ENCODE measurements at regions not wholly inside any gene's neighbourhood (a gene's known extent, or its start where the extent isn't known, plus 50 kb on each side); places are given as distances from the start of the nearest gene placed in this dataset.

DNA sequence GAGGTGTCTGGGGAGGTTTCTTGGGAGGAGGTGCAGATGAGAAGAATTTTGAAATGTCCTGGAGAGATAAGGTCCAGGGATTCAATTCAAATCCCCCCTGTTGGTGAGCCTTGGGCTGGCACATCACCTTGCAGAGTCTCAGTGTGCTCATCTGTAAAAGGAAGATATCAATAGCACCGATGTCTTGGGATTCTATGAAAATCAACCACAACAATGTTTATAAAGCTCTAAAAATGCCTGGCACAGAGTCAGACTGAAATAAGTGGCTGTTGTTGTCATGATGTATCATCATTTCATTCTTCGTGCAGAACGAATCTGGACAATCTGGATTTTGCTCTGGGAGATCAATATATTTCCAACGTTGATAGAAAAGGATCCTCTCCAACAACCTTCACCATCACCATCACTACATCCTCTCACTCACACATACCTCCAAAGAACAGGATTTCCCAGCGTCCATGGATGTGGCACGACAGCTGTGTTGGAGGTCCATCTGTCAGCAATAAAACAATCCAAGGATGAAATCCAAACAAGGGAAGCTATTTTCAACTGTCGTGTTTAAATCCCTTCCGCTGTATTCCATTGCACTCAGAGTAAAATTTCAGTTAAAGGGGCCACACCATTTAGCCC lies 393.7 kb upstream of the DYNLRB2 start:
- TF ChIP-seq, protein P1, sequence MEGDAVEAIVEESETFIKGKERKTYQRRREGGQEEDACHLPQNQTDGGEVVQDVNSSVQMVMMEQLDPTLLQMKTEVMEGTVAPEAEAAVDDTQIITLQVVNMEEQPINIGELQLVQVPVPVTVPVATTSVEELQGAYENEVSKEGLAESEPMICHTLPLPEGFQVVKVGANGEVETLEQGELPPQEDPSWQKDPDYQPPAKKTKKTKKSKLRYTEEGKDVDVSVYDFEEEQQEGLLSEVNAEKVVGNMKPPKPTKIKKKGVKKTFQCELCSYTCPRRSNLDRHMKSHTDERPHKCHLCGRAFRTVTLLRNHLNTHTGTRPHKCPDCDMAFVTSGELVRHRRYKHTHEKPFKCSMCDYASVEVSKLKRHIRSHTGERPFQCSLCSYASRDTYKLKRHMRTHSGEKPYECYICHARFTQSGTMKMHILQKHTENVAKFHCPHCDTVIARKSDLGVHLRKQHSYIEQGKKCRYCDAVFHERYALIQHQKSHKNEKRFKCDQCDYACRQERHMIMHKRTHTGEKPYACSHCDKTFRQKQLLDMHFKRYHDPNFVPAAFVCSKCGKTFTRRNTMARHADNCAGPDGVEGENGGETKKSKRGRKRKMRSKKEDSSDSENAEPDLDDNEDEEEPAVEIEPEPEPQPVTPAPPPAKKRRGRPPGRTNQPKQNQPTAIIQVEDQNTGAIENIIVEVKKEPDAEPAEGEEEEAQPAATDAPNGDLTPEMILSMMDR (conservative IDR thresholded peaks at IDR 0.05; ENCODE audit: low read length): no peak
- TF ChIP-seq EZH2phosphoT487 (IDR thresholded peaks at IDR 0.05; ENCODE audit: borderline replicate concordance): no peak
